ENCODE measurements at regions not wholly inside any gene's neighbourhood (a gene's known extent, or its start where the extent isn't known, plus 50 kb on each side); places are given as distances from the start of the nearest gene placed in this dataset.

- H3K4me1 ChIP-seq, result no peaks in the 10 kb centered on the region
- no peak overlapping the region for H2AFZ ChIP-seq (replicated peaks)
- H3K9me3 Mint-ChIP-seq, result peaks cover 5% of the 10 kb centered on the region
- H3K27ac ChIP-seq, result no peak overlapping the region
- H3K4me1 Mint-ChIP-seq, result peaks cover 4% of the 10 kb centered on the region
- no peak overlapping the region for H3K4me3 ChIP-seq
- H3K4me2 ChIP-seq, result no peak overlapping the region
- peaks cover 8% of the 10 kb centered on the region for H3K9me3 ChIP-seq (ENCODE audit: low read depth)
- H3K36me3 ChIP-seq, result no peaks in the 10 kb centered on the region
- TF ChIP-seq EZH2 (IDR thresholded peaks at IDR 0.05), result no peak
- H3K27me3 Mint-ChIP-seq (ENCODE audit: insufficient read depth, low read depth), result no peaks in the 10 kb centered on the region
- DNase-seq (ENCODE audit: low spot score), result no peak
- no peak overlapping the region for H3K4me3 Mint-ChIP-seq
- no peaks in the 10 kb centered on the region for H3K27me3 ChIP-seq
- no peaks in the 10 kb centered on the region for H3F3A ChIP-seq (ENCODE audit: low read depth)
- no peak overlapping the region for H3K27ac Mint-ChIP-seq
- H4K20me1 ChIP-seq (ENCODE audit: low read depth), result no peaks in the 10 kb centered on the region
- H3K79me2 ChIP-seq (ENCODE audit: low read depth), result no peaks in the 10 kb centered on the region
- H3K36me3 Mint-ChIP-seq, result no peaks in the 10 kb centered on the region
- H3K9ac ChIP-seq, result no peak overlapping the region
These were observed 249.3 kb downstream of the ZNF674 start for GRCh38 chrX:46295963-46296362.

GRCh38 chrX:46294234-46294633 is 251.0 kb downstream of the ZNF674 start:
- H3K9me3 ChIP-seq (ENCODE audit: low read depth), result no peaks in the 10 kb centered on the region
- no peak for TF ChIP-seq EZH2 (IDR thresholded peaks at IDR 0.05)
- no peak for TF ChIP-seq CTCF (IDR thresholded peaks at IDR 0.05)
- no peak for TF ChIP-seq EZH2phosphoT487 (IDR thresholded peaks at IDR 0.05)
- H3K4me1 ChIP-seq, result no peaks in the 10 kb centered on the region
- no peaks in the 10 kb centered on the region for H3K36me3 Mint-ChIP-seq
- no peaks in the 10 kb centered on the region for H3K27me3 ChIP-seq
- H3K4me1 Mint-ChIP-seq, result no peaks in the 10 kb centered on the region
- H3K4me3 ChIP-seq, result no peak overlapping the region
- H3K4me3 Mint-ChIP-seq, result no peak overlapping the region
- no peaks in the 10 kb centered on the region for H4K20me1 ChIP-seq (ENCODE audit: low read depth)
- no peak overlapping the region for H3K9ac ChIP-seq
- no peak overlapping the region for H2AFZ ChIP-seq (replicated peaks)
- H3K27ac Mint-ChIP-seq, result no peak overlapping the region
- no peak for DNase-seq (ENCODE audit: low spot score)
- H3F3A ChIP-seq (ENCODE audit: low read depth), result no peaks in the 10 kb centered on the region
- H3K4me2 ChIP-seq, result no peak overlapping the region
- H3K27ac ChIP-seq, result no peak overlapping the region
- no peaks in the 10 kb centered on the region for H3K79me2 ChIP-seq (ENCODE audit: low read depth)
- no peaks in the 10 kb centered on the region for H3K36me3 ChIP-seq
- peaks cover 7% of the 10 kb centered on the region for H3K9me3 Mint-ChIP-seq
- H3K27me3 Mint-ChIP-seq (ENCODE audit: insufficient read depth, low read depth), result no peaks in the 10 kb centered on the region

- H3K27ac Mint-ChIP-seq, result no peak overlapping the region
- H3K4me2 ChIP-seq, result no peak overlapping the region
These were observed 265.3 kb downstream of the ZNF674 start for GRCh38 chrX:46279925-46280313.

More at GRCh38 chrX:46279925-46280313, 265.3 kb downstream of the ZNF674 start:
- no peak overlapping the region for H3K9ac ChIP-seq
- H3K4me3 ChIP-seq, result no peak overlapping the region
- H3K9me3 Mint-ChIP-seq, result peaks cover 4% of the 10 kb centered on the region
- H2AFZ ChIP-seq (replicated peaks), result no peak overlapping the region
- H3K4me3 Mint-ChIP-seq, result no peak overlapping the region
- H3K27ac ChIP-seq, result no peak overlapping the region
- no peaks in the 10 kb centered on the region for H3K4me1 ChIP-seq
- no peaks in the 10 kb centered on the region for H3F3A ChIP-seq (ENCODE audit: low read depth)
- no peaks in the 10 kb centered on the region for H3K27me3 ChIP-seq
- no peaks in the 10 kb centered on the region for H3K36me3 ChIP-seq
- peaks cover 6% of the 10 kb centered on the region for H3K9me3 ChIP-seq (ENCODE audit: low read depth)
- peaks cover 4% of the 10 kb centered on the region for H3K4me1 Mint-ChIP-seq
- H4K20me1 ChIP-seq (ENCODE audit: low read depth), result no peaks in the 10 kb centered on the region
- H3K27me3 Mint-ChIP-seq (ENCODE audit: insufficient read depth, low read depth), result no peaks in the 10 kb centered on the region
- H3K79me2 ChIP-seq (ENCODE audit: low read depth), result no peaks in the 10 kb centered on the region
- no peak for DNase-seq (ENCODE audit: low spot score)
- TF ChIP-seq CTCF (IDR thresholded peaks at IDR 0.05), result no peak
- no peak for TF ChIP-seq EZH2 (IDR thresholded peaks at IDR 0.05)
- no peak for TF ChIP-seq EZH2phosphoT487 (IDR thresholded peaks at IDR 0.05)
- H3K36me3 Mint-ChIP-seq, result no peaks in the 10 kb centered on the region

Measured in neural progenitor cell (in vitro differentiated cells).